ENCODE measurements at regions not wholly inside any gene's neighbourhood (a gene's known extent, or its start where the extent isn't known, plus 50 kb on each side); places are given as distances from the start of the nearest gene placed in this dataset.

GRCh38 chr2:6203291-6203959 lies 511.2 kb downstream of the SOX11 start (continued):
- TF ChIP-seq TBP (IDR thresholded peaks at IDR 0.05; ENCODE audit: low read depth, low read length) = no peak

All from H1 (cell line).